NCI-H748 treated with DMSO at 0.1 percent for 48 hours (cell line): ENCODE measurements at regions not wholly inside any gene's neighbourhood (a gene's known extent, or its start where the extent isn't known, plus 50 kb on each side); places are given as distances from the start of the nearest gene placed in this dataset.
"Not testable (repeated sequence)": the region's sequence is repeated elsewhere in the genome, so short reads cannot be mapped to it uniquely, and the experiment has no call there.

Experiments used
- DNase-seq: peaks from one replicate; lab custom pipeline; 2025; lab: John Stamatoyannopoulos, UW

GRCh38 chr18:78792094-78792493 is 187.5 kb upstream of the SALL3 start:
- no peak for DNase-seq

GRCh38 chr18:78792736-78793135 is 186.9 kb upstream of the SALL3 start:
- DNase-seq = no peak

GRCh38 chr18:78793313-78794070 is 186.1 kb upstream of the SALL3 start:
- no peak for DNase-seq

GRCh38 chr18:78794071-78794430 is 185.6 kb upstream of the SALL3 start:
- DNase-seq = no peak

- no peak for DNase-seq
Observed at GRCh38 chr18:78796693-78797455, 182.7 kb upstream of the SALL3 start.

GRCh38 chr18:78797499-78797898 is 182.1 kb upstream of the SALL3 start:
- DNase-seq = no peak

- DNase-seq = no peak
Observed at GRCh38 chr18:78798402-78799175, 181.0 kb upstream of the SALL3 start.

GRCh38 chr18:78799382-78800089 is 180.1 kb upstream of the SALL3 start:
- no peak for DNase-seq

GRCh38 chr18:78800102-78800851 is 179.3 kb upstream of the SALL3 start:
- DNase-seq = not testable (repeated sequence)

- no peak for DNase-seq
Observed at GRCh38 chr18:78801011-78801410, 178.6 kb upstream of the SALL3 start.

GRCh38 chr18:78803104-78803503 is 176.5 kb upstream of the SALL3 start:
- no peak for DNase-seq

GRCh38 chr18:78804206-78805030 is 175.2 kb upstream of the SALL3 start:
- DNase-seq = no peak

GRCh38 chr18:78805840-78806239 is 173.8 kb upstream of the SALL3 start:
- no peak for DNase-seq

- no peak for DNase-seq
Observed at GRCh38 chr18:78807668-78808067, 171.9 kb upstream of the SALL3 start.

- DNase-seq = no peak
Observed at GRCh38 chr18:78809845-78810244, 169.8 kb upstream of the SALL3 start.

- DNase-seq = no peak
Observed at GRCh38 chr18:78810706-78811105, 168.9 kb upstream of the SALL3 start.

- no peak for DNase-seq
Observed at GRCh38 chr18:78812067-78812466, 167.6 kb upstream of the SALL3 start.

GRCh38 chr18:78813156-78813555 is 166.5 kb upstream of the SALL3 start:
- no peak for DNase-seq

GRCh38 chr18:78813936-78814710 is 165.5 kb upstream of the SALL3 start:
- peak; percentile 17 for DNase-seq

- peak; percentile 38 for DNase-seq
Observed at GRCh38 chr18:78814766-78815165, 164.9 kb upstream of the SALL3 start.
